COR-L47 (cell line): ENCODE measurements at regions not wholly inside any gene's neighbourhood (a gene's known extent, or its start where the extent isn't known, plus 50 kb on each side); places are given as distances from the start of the nearest gene placed in this dataset.

Experiments used
- DNase-seq: peaks from one replicate; lab custom pipeline; 2025; lab: John Stamatoyannopoulos, UW

DNA sequence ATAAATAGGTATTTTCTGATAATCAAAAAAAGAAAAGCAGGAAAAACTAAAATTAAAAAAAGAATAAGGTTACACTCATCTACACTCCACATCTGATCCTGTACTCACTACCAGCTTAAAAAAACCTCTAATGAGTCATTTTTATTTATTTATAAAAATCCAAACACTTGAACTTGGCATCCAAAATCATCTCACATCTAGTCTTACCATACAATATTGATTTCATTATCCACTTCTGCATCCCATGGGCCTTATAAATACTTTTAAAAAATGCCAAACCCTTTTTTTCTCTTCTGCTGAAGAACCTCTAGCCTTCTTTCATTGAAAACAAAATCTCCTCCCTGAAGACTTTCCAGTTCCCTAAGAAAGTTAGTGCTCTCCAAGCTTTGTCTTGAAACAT, 109.7 kb downstream of the TMTC3 start:
- no peak for DNase-seq

DNA sequence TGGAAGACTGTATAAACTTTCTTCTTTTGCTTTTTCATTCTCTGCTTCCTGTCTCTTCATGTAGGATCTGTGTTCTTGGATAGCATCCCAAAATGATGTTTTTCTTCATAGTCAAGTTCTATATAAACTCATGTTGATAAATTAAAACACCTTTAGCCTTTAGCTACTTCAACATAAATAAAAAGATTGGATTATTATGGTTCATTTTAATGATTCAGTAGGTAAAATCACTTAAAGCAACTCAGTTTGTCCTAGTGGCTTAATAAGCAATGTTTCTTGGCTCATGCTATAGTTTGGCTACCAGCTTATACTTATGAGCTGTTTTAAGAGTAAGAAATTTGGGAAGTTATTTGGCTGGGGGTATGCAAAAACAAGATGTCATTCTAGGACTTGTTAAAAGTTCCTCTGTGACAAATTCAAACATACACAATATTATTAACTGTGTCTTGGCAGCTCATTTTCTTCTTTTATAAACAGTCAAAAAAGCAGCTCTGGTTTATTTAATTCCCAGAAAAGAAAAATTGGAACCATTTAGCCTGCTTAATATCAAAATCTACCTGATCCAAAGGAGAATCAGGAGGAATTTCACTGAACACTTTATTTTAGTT, 111.4 kb downstream of the TMTC3 start:
- no peak for DNase-seq

DNA sequence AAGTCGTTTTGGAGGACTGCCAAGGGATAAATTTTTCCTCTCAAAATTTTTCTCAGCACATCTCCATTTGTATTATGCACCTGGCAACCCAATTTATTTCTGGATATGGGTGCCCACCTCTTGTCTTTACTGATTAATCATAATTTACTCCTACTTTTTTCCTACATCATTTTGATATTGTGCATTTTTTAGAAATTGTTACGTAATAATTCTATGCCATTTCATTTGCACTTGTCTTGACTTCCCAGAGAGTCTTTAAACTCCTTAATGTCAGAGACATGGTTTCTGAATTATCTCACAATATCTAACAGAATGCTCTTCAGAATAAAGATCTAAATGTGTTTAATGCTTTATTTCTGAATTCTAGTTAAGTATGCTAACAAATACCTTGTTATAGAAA, 113.1 kb downstream of the TMTC3 start:
- DNase-seq: no peak

DNA sequence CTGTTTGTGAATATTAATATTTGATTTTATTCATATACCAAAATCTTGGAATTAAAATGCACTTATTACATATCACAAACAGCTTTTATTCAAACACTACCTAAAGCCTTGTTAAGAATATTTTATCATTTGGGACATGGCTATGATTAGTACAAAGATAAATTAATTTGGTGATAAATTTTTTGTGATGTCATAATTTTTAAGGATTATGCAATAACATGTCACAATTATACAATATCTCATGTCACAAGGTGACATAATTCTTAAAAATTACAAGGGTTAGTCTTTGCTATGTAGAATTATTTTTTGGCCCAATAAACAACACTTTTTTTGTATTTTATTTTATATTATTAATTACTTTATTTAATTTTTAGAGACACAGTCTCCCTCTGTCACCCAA, 113.7 kb downstream of the TMTC3 start:
- DNase-seq: no peak

DNA sequence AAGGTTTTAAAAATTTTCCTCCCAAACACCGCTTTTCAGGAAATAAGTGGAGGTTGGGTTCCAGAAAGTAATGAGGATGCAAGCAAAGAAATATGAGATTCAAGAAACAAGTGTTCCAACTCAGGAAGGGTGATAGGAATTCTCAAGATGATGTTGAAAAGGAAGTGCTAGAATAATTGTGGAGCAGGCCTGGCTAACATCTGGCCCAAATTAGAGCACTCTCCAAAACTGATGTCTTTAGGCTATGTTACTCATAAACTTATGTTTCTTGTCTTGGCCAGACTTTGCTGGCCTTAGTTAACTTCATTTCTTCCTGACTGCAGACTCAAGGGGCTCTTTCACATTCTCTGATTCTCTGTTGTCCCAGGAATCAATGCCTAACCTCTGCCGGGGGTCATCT, 116.3 kb downstream of the TMTC3 start:
- no peak for DNase-seq

DNA sequence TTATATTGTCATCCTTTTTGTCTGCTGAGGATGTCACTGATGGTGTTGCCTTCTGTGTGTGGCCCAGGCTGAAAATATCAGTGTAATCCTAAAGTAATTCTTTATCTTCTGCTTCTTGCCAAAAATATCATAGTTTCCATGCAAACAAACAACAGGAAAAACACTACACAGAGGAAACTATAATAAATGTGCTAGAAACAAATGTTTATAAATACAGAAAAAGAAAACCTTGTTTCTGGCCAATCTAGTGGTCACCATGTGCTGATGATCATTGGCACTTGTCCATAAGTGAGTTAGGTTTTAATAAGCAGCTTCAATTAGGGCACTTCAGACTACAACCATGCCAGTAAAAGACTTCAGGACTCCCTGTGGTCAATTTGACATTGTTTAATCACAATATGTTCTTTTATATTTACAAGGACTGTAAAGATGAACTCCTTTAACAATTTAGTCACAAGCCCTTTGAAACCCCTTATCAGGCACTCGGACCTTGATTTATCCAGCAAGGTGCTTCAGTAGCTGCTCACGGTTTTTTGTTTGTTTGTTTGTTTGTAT, 124.8 kb downstream of the TMTC3 start:
- peak; percentile 55 for DNase-seq

DNA sequence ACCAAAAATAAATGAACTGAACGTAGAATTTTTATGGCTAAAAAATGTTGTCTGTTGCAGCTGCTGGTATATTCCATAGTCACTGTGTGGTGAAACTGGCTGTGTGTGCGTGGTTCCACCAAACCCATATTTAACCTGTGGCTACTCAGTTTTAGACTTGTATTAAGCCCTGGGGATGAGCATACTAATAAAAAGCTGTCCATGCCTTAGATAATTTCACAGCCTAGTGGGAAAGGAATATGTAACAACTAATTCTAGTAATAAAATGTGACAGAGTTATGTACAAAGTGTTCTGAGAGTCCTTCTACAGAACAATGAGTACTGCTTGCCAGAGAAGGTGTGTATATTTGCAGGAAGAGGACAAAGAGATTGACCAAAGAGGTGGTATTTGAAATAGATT, 125.5 kb downstream of the TMTC3 start:
- no peak for DNase-seq

DNA sequence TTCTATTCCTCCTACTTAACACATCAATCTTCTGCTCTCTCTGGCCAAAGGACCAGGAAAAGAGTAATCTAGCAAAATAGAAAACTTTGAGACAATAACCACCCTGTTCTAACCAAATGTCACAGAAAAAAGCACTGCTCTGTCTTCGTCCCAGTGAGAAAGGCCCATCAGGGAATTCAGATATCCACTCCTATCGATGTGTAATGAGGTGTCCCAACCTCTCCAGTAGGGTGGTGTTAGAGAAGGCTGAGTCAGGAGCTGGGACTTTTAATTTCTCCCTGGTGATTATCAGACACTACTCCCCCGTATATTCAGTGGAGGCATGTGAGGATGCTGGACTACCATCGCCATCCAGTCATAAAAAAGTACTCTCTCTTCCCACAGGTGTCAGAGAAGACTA, 130.3 kb downstream of the TMTC3 start:
- DNase-seq: no peak

DNA sequence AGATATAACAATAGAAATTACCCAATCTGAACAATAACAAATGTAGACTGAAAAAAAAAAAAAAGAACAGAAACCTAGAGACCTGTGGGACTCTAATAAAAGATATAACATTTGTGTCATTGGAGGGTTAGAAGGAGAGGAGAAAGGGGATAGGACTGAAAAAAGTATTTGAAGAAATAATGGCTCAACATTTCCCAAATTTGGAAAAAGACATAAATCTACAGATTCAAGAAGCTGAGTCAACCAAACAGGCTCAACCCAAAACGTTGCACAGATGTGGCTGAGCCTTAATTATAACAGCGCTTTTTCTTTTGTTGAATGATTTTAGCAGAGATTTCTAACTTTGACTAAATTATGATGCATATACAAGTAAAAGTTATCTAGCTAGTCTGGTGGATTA, 131.3 kb downstream of the TMTC3 start:
- DNase-seq: no peak

DNA sequence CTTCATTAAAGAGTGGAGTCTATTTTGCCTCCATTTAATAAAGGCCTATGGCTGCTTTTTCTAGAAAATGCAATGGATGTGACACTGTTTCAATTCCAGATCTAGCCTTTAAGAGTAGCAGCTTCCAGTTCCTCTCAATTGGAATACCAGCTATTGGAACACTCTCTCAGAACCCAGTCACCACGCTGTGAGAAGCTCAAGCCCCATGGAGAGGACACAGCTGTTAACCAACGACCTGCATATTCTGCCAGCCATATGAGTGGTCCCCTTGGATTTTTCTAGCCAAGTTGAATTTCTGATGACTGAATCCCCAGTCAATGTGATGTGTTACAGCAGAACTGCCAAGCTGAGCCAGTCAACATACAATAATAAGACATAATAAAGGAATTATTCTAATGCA, 131.8 kb downstream of the TMTC3 start:
- DNase-seq: no peak

DNA sequence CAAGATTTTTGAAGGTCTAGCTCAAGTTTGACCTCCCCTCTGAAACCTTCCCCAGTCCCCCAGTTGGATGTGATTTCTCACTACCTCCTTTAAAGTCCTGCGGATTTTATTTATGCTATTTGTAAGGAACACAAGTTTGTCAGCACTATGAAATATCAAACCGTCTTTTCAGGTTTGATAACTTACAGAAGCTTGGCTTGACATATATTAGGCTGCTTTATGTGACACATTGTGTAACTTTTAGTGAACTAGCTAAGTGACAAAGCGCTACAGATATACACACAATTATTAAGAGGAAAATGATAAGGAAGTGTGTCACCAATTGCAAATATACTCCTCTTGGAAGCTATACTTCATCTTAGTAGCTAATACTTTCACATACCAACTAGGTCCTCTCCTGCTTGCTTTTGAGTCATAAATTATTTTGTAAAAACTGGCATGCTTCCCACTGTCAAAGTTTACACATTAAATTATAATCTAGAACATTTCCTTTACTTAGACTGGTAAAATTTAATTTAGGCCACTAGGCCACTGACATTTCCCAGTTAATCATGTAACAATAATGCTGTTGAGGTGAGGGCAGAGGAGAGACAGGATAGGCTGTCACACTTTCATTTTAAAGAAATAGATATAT, 149.5 kb downstream of the TMTC3 start:
- no peak for DNase-seq

DNA sequence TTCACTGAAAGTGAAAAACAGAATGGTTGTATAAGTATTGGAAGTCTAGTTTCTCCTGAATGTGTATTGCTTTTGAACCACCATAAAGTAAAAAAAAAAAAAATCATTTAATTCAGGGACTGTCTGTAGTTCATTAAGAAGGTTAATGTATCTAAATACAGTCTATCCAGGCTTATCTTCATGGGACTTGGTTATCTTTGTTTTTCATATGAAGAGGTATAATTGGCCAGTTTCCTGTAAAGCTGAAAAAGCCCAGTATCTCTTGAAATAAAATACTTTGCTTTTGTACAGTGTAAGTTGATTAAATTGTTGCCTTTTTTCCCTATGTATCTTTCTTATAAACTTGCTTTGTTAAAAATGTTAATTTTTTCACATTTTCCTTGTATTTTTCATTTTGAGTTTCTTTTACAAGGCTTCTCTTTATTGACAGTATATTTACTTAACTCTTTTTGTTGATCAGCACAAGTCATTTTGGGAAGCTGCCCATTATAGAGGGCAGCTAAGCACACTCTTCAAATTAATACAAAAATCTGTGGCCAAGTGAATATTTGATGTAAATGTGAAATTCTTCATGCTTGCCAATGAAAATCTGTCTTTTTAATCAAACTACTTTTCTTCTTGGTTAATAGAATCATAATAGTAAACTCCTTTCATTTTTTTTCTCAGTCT, 156.0 kb downstream of the TMTC3 start:
- DNase-seq: no peak

DNA sequence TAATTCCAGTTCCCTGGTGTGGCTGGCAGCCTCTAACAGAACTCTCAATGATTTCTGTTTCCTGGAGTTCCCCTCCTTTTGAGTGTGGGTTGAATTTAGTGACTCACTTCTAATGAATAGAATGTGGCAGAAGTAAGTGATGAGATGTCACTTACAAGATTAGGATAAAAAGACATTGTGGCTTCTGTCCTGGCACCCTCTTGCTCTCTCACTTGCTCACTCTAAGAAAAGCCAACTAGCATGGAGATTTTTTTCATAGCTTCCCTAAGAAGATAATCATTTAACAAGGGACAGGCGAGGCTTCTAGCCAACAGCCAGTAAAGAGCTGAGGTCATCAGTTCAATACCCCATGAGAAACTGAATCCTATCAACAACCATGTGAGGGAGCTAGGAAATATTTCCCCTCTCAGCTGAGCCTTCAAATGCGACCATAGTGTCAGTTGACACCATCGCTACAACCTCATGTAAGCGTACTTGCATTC, 156.7 kb downstream of the TMTC3 start:
- no peak for DNase-seq

DNA sequence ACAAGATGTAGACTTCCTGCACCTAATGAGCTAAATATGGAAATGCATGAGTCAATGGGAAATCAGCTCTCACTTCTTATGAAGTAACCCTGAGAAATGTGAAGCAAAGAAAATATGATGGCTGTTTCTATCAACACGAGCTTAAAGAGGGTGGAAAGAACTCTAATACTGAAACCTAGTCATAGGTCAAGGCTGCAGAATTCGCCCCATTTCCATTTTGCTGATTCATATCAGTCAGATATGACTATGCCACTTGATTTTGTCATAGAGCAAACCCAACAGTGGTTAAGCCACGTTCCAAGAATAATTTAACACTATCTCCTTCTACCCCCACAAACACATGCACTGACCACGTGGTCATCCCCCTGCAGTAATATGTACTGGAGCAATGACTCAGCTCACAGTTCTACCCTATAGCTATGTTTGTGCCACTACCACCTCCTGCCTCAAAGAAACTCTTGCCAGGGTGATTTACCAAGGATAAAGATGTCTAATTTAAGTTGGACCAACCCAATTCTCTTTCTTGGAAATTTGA, 157.5 kb downstream of the TMTC3 start:
- no peak for DNase-seq

DNA sequence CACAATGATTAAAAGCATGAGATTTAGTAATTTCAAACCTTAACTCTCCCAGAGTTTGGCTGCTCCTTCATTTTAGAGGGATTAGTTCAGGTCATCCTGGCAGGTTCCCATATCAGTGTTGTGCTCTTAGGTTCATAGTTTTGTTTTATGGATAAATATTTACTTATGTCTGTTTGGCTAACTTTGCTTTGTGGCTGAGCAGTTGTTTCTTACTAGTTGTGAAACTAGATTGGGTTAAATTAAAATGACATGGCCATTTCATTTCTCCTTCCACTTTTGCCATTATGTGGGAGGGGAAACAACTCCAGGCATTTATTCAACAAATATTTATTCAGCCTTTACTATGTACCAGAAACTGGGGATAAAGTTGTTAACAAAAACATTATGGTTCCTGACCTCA, 158.8 kb downstream of the TMTC3 start:
- DNase-seq: no peak

DNA sequence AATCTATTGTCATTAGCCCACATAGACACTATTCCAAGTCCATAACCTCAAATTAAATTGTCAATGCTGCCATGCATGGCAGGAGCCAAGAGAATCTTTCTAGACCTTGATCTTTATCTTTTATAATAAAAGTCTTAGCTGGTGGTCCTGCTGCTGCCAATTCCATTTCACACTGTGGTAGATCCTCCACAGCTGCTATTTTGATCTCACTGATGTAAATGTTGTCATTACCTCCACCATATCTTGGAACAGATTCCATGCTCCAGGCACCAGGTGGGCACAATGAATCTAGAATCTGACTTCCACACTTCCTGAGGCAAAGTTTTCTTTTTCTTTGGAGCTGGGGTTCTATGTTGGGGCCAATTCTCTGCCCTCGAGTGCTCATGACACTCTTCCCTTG, 161.2 kb downstream of the TMTC3 start:
- peak; percentile 48 for DNase-seq

DNA sequence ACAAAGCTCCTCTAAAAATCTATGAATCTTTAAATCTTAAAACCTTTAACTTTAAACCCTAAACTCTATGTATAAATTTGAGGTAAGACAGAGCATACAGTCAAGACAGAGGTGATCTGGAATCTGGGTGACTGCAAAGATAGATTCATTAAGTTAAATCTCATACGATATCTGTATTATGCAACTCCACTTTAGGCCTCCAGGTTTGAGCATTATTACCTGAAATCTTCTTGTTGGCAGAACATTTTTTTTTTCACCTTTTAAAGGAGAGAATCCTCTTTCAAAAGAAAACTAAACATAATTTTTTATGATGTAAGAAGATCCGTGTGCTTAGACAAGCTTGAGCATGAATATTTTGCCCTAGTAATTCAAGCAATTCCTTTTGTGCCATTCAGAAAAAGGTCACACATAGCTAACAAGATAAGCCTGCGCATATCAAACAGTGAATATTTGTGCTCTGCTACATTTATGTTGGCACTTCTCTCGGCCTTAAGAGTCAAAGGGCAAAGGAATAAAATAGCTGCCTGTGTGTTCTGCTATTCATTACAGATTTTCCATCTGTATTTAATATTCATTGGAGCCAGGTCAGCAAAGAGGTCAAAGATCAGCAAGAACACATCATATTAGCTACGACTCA, 163.3 kb downstream of the TMTC3 start:
- DNase-seq: no peak

DNA sequence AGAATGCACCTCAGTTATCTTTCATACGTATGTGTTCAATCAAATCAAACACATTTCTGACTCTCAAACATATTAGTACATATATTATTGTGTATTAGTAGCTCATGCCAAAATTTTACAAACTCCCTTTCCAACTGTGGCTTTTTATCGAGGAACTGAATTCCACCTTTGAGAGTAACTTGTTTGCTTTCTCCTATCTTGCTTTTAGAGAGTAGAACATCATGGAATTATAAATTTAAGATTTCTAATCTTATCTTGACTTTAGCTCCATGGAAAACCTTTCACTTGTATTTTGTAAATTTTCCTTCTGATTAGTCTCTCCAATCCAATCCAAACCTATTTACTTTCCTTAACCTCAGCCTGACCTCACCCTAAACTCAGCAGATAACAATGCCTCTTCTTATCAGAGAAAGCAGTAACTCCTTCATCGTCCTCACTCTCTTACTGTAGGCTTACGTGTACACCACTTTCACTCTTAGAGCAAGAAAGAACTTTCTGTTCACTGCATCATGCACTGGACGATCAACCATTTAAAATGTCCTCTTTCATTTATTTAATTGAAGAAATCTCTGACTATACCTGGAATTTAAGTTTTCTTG, 164.5 kb downstream of the TMTC3 start:
- DNase-seq: no peak

DNA sequence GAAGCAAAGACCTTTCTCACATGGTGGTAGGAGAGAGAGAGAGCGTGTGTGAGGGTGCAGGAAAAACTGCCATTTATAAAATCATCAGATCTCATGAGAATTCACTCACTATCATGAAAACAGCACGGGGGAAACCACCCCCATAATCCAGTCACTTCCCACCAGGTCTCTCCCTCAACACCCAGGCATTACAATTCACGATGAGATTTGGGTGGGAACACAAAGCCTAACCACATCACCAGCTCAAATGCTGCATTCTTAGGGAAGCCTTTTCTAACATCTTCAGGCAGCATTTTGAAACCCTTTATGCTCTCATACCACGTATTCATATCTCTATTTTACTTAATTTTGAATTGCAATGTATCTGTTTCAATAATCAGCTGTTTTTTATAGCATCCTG, 165.9 kb downstream of the TMTC3 start:
- DNase-seq: no peak

DNA sequence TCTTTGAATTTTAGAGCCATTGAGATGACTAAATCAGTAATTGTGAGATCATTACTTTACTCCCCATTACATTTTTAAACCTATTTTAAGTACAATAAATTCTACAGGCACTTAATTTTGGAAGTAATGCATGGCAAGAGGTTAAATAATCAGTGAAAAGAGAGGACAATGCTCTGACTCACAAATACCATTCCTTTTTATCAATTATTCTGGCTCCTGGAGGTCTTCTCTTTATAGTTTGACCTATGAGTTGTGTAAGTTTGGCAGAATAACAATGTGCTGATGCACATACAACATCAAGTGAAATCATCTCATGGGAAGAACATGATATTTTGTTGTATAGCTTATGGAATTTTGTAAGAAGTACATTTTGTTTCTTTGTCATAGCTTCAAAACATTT, 166.7 kb downstream of the TMTC3 start:
- DNase-seq: no peak

DNA sequence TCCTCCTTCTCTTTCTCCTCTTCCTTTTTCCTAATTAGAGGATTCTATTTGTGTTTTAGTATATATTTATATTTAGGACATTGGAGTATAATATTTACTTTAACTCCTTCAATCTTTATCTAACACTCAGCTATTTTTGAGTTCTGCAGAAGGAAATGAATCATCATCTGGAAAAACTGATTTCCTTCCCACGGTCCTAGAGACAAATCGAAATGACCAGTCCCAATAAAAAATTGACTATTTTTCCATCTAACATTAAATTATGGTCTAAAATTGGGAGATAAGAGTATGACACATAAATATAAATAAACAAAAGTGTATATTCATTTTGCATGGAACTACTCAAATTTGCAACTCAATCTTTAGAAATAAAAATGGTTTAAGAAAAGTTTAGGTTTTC, 167.4 kb downstream of the TMTC3 start:
- DNase-seq: no peak

DNA sequence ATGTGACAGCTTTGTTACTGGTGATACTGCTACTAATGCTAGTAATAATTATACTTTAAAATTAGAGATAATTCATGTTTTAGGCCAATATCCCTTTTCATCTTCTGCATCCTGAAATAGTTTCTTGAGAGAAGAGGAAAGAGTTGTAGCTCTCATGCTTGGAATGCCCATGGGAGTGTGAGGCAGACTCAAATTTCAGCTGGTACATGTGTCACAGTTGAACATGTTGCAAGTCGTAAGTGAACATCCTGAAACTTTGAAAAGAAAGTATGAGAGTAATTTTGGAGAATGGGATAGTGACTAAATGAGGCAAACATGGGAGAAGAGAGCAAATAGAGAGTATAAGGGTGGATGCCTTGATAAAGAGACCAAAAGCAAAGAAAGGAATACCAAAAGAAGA, 168.0 kb downstream of the TMTC3 start:
- DNase-seq: no peak
